ENCODE measurements at regions not wholly inside any gene's neighbourhood (a gene's known extent, or its start where the extent isn't known, plus 50 kb on each side); places are given as distances from the start of the nearest gene placed in this dataset.

DNA sequence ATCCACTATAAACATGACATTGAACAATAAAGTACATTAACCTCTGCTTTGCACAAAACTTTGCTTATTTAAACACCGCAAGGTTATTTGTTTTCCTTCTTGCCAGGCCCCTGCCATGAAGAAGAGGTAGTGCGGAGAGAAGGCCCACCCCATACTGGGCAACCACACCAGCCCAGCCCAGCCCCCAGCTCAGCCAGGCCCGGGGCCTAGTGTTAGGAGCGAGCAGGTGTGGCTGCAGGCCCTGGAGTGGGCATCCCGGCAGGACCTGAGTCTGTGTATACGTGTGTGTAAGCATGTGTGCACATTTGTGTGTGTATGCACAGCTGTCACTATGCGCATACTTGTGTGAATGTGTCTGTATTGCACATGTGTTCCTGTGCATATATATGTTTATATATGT lies 90.4 kb upstream of the MVB12B start:
- TF ChIP-seq RAD21 (IDR thresholded peaks at IDR 0.05 in 1 of 2, conservative IDR thresholded peaks at IDR 0.05 in 1 of 2; ENCODE audit: low read depth in 2 of 2, low read length in 2 of 2) (no peak), USF2 (IDR thresholded peaks at IDR 0.05; ENCODE audit: low read length) (no peak), POLR2AphosphoS5 (IDR thresholded peaks at IDR 0.05; ENCODE audit: low read depth, low read length) (no peak)
- TF ChIP-seq, protein P1, sequence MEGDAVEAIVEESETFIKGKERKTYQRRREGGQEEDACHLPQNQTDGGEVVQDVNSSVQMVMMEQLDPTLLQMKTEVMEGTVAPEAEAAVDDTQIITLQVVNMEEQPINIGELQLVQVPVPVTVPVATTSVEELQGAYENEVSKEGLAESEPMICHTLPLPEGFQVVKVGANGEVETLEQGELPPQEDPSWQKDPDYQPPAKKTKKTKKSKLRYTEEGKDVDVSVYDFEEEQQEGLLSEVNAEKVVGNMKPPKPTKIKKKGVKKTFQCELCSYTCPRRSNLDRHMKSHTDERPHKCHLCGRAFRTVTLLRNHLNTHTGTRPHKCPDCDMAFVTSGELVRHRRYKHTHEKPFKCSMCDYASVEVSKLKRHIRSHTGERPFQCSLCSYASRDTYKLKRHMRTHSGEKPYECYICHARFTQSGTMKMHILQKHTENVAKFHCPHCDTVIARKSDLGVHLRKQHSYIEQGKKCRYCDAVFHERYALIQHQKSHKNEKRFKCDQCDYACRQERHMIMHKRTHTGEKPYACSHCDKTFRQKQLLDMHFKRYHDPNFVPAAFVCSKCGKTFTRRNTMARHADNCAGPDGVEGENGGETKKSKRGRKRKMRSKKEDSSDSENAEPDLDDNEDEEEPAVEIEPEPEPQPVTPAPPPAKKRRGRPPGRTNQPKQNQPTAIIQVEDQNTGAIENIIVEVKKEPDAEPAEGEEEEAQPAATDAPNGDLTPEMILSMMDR (IDR thresholded peaks at IDR 0.05; ENCODE audit: control extremely low read depth in 1 of 3, insufficient read depth in 1 of 3, low read depth in 1 of 3, low read length in 3 of 3): no peak
